ENCODE measurements at regions not wholly inside any gene's neighbourhood (a gene's known extent, or its start where the extent isn't known, plus 50 kb on each side); places are given as distances from the start of the nearest gene placed in this dataset.

- Mint-ChIP-seq H3K4me1 (ENCODE audit: low read depth) (no peaks in the 10 kb centered on the region), H3K27ac (no peak overlapping the region), H3K4me3 (no peak overlapping the region), H3K9me3 (no peaks in the 10 kb centered on the region), H3K36me3 (ENCODE audit: low read depth) (no peaks in the 10 kb centered on the region), H3K27me3 (peaks cover 20% of the 10 kb centered on the region)
- Histone ChIP-seq H3K4me1 (ENCODE audit: insufficient read depth, low read length) (no peaks in the 10 kb centered on the region), H3K27me3 (ENCODE audit: control insufficient read depth in 1 of 2, insufficient read depth in 2 of 2, low read length in 2 of 2) (peaks cover 0 to 2% of the 10 kb centered on the region in 2 experiments), H3K9me3 (ENCODE audit: control insufficient read depth in 1 of 2, insufficient read depth in 1 of 2, low read length in 2 of 2) (peaks cover 0 to 7% of the 10 kb centered on the region in 2 experiments), H3K27ac (ENCODE audit: low read depth in 1 of 2, low read length in 2 of 2) (no peak overlapping the region), H3K36me3 (ENCODE audit: insufficient read depth, low read length) (no peaks in the 10 kb centered on the region), H3K4me3 (ENCODE audit: low read length) (no peak overlapping the region)
- intact Hi-C loops (cut with DNase I, micrococcal nuclease) = no loop called here
- ChIA-PET POLR2A (no interaction called here), CTCF (no interaction called here)
- no peak for TF ChIP-seq CTCF (IDR thresholded peaks at IDR 0.05)
- no peak for DNase-seq
- ATAC-seq (ENCODE audit: poor library complexity) = no peak
Observed at GRCh38 chr18:50475538-50476193, 84.2 kb upstream of the MAPK4 start.

GRCh38 chr18:50492097-50492496 lies 67.8 kb upstream of the MAPK4 start:
- ChIA-PET CTCF (no interaction called here), POLR2A (no interaction called here)
- Histone ChIP-seq H3K27ac (ENCODE audit: low read depth in 1 of 2, low read length in 2 of 2) (no peak overlapping the region), H3K36me3 (ENCODE audit: insufficient read depth, low read length) (no peaks in the 10 kb centered on the region), H3K4me3 (ENCODE audit: low read length) (no peak overlapping the region), H3K9me3 (ENCODE audit: control insufficient read depth in 1 of 2, insufficient read depth in 1 of 2, low read length in 2 of 2) (no peaks in the 10 kb centered on the region), H3K4me1 (ENCODE audit: insufficient read depth, low read length) (no peaks in the 10 kb centered on the region), H3K27me3 (ENCODE audit: control insufficient read depth in 1 of 2, insufficient read depth in 2 of 2, low read length in 2 of 2) (no peaks in the 10 kb centered on the region)
- no peak for TF ChIP-seq CTCF (IDR thresholded peaks at IDR 0.05)
- Mint-ChIP-seq H3K27ac (no peak overlapping the region), H3K4me1 (ENCODE audit: low read depth) (no peaks in the 10 kb centered on the region), H3K36me3 (ENCODE audit: low read depth) (no peaks in the 10 kb centered on the region), H3K27me3 (peaks cover 7% of the 10 kb centered on the region), H3K4me3 (no peak overlapping the region), H3K9me3 (no peaks in the 10 kb centered on the region)
- no peak for DNase-seq
- intact Hi-C loops (cut with DNase I, micrococcal nuclease) = no loop called here
- no peak for ATAC-seq (ENCODE audit: poor library complexity)

- Mint-ChIP-seq H3K9me3 (no peaks in the 10 kb centered on the region), H3K4me1 (ENCODE audit: low read depth) (no peaks in the 10 kb centered on the region), H3K27me3 (no peaks in the 10 kb centered on the region), H3K36me3 (ENCODE audit: low read depth) (no peaks in the 10 kb centered on the region), H3K4me3 (no peak overlapping the region), H3K27ac (no peak overlapping the region)
- intact Hi-C loops (cut with DNase I, micrococcal nuclease) = no loop called here
- CTCF ChIA-PET = no interaction called here
- no peak overlapping the region for H3K4me3 ChIP-seq (ENCODE audit: low read length)
- POLR2A ChIA-PET = no interaction called here
- H3K27ac ChIP-seq (ENCODE audit: low read depth in 1 of 2, low read length in 2 of 2) = no peak overlapping the region
- no peaks in the 10 kb centered on the region for H3K27me3 ChIP-seq (ENCODE audit: control insufficient read depth in 1 of 2, insufficient read depth in 2 of 2, low read length in 2 of 2)
- no peaks in the 10 kb centered on the region for H3K36me3 ChIP-seq (ENCODE audit: insufficient read depth, low read length)
- H3K4me1 ChIP-seq (ENCODE audit: insufficient read depth, low read length) = no peaks in the 10 kb centered on the region
- no peaks in the 10 kb centered on the region for H3K9me3 ChIP-seq (ENCODE audit: control insufficient read depth in 1 of 2, insufficient read depth in 1 of 2, low read length in 2 of 2)
- no peak for DNase-seq
- no peak for TF ChIP-seq CTCF (IDR thresholded peaks at IDR 0.05)
- no peak for ATAC-seq (ENCODE audit: poor library complexity)
Observed at GRCh38 chr18:50494569-50494968, 65.3 kb upstream of the MAPK4 start.
